Liver (tissue), 8 donors: ENCODE measurements at regions not wholly inside any gene's neighbourhood (a gene's known extent, or its start where the extent isn't known, plus 50 kb on each side); places are given as distances from the start of the nearest gene placed in this dataset.

Experiments used
- DNase-seq: peaks from one replicate; pipeline ENCODE4 v3.0.0-alpha.2; 2017; ENCODE audit warnings: low spot score
- H3K27ac ChIP-seq, 2 donors: one replicate each; pipeline ENCODE4 v1.7.0; 2013; ENCODE audit warnings: inconsistent platforms in 2 of 2, low read length in 2 of 2, control low read depth in 1 of 2, low read depth in 1 of 2, mild to moderate bottlenecking in 1 of 2
- H3K27me3 ChIP-seq, 4 donors: one replicate each; pipeline versions ENCODE4 v1.6.1 to v1.7.0; 2013; ENCODE audit warnings: low read length in 3 of 4, inconsistent platforms in 1 of 4, mild to moderate bottlenecking in 1 of 4, moderate library complexity in 1 of 4; ENCODE audit not compliant: control insufficient read depth in 4 of 4, insufficient read depth in 4 of 4
- H3K36me3 ChIP-seq, 4 donors: one replicate each; pipeline versions ENCODE4 v1.6.1 to v1.7.0; 2013; ENCODE audit warnings: low read length in 3 of 4, mild to moderate bottlenecking in 3 of 4, low read depth in 1 of 4, moderate library complexity in 1 of 4; ENCODE audit not compliant: control insufficient read depth in 4 of 4, insufficient read depth in 3 of 4
- H3K4me1 ChIP-seq, 4 donors: one replicate each; pipeline versions ENCODE4 v1.6.1 to v1.7.0; 2013; ENCODE audit warnings: low read length in 3 of 4, mild to moderate bottlenecking in 3 of 4, moderate library complexity in 1 of 4; ENCODE audit not compliant: control insufficient read depth in 4 of 4, insufficient read depth in 4 of 4
- H3K4me3 ChIP-seq, 3 donors: one replicate each; pipeline versions ENCODE4 v1.6.1 to v1.7.0; 2013; ENCODE audit warnings: low read length in 3 of 3, control low read depth in 1 of 3, low read depth in 1 of 3, mild to moderate bottlenecking in 1 of 3
- H3K9ac ChIP-seq, 2 donors: one replicate each; pipeline ENCODE4 v1.7.0; 2013; ENCODE audit warnings: low read length in 2 of 2, mild to moderate bottlenecking in 2 of 2, moderate library complexity in 2 of 2, control low read depth in 1 of 2, low read depth in 1 of 2
- H3K9me3 ChIP-seq, 4 donors: one replicate each; pipeline versions ENCODE4 v1.6.1 to v1.7.0; 2013; ENCODE audit warnings: low read length in 3 of 4; ENCODE audit not compliant: control insufficient read depth in 4 of 4
- EGR1 ChIP-seq, 2 donors: IDR thresholded peaks; 2 replicates each; pipeline ENCODE4 v1.6.1; 2016 to 2018; ENCODE audit warnings: antibody characterized with exemption in 2 of 2, low read depth in 2 of 2
- FOXA2 ChIP-seq: IDR thresholded peaks from 2 replicates; pipeline ENCODE4 v1.6.1; 2016; ENCODE audit warnings: antibody characterized with exemption
- GABPA ChIP-seq, 2 donors: IDR thresholded peaks in 1 of 2; conservative IDR thresholded peaks in 1 of 2; 2 replicates each; pipeline ENCODE4 v1.6.1; 2016; ENCODE audit warnings: antibody characterized with exemption in 2 of 2, mild to moderate bottlenecking in 1 of 2, moderate library complexity in 1 of 2
- HNF4A ChIP-seq, 2 donors: conservative IDR thresholded peaks; 2 replicates each; pipeline ENCODE4 v1.6.1; 2016; ENCODE audit warnings: antibody characterized with exemption in 2 of 2, mild to moderate bottlenecking in 2 of 2
- HNF4G ChIP-seq: IDR thresholded peaks from 2 replicates; pipeline ENCODE4 v1.6.1; 2016; ENCODE audit warnings: antibody characterized with exemption
- JUND ChIP-seq, 2 donors: IDR thresholded peaks; 2 replicates each; pipeline ENCODE4 v1.6.1; 2016; ENCODE audit warnings: antibody characterized with exemption in 2 of 2
- NR2F2 ChIP-seq: IDR thresholded peaks from 2 replicates; pipeline ENCODE4 v1.6.1; 2016; ENCODE audit warnings: antibody characterized with exemption
- RXRA ChIP-seq, 2 donors: IDR thresholded peaks; 2 replicates each; pipeline ENCODE4 v1.6.1; 2017 to 2018; ENCODE audit warnings: antibody characterized with exemption in 2 of 2, mild to moderate bottlenecking in 1 of 2
- TAF1 ChIP-seq: conservative IDR thresholded peaks from 2 replicates; pipeline ENCODE4 v1.6.1; 2016; ENCODE audit warnings: antibody characterized with exemption, mild to moderate bottlenecking
- YY1 ChIP-seq: IDR thresholded peaks from 2 replicates; pipeline ENCODE4 v1.6.1; 2016; ENCODE audit warnings: antibody characterized with exemption, mild to moderate bottlenecking
- WGBS: extraction: QIAGEN DNeasy Blood & Tissue Kit; methylation state at CpG from one replicate; pipeline ENCODE4 v1.1.7; 2013; 5-methylcytosine and 5-hydroxymethylcytosine counted together
- TF ChIP-seq, protein P1 (sequence below): IDR thresholded peaks from 2 replicates; pipeline ENCODE4 v1.6.1; 2016; ENCODE audit warnings: antibody characterized with exemption
- TF ChIP-seq, protein P2 (sequence below): IDR thresholded peaks from 2 replicates; pipeline ENCODE4 v1.6.1; 2016; ENCODE audit warnings: antibody characterized with exemption
- TF ChIP-seq, protein P3 (sequence below): fragments of 150-350 bp; IDR thresholded peaks from 2 replicates; pipeline ENCODE4 v1.5.1; 2017; ENCODE audit warnings: improper control_type of control experiment, low read depth, low read length; ENCODE audit not compliant: missing input control
- TF ChIP-seq, protein P4 (sequence below): IDR thresholded peaks from 2 replicates; pipeline ENCODE4 v1.6.1; 2016; ENCODE audit warnings: antibody characterized with exemption, mild to moderate bottlenecking
- donor health status: healthy.
- donor health status: healthy.
- donor health status: healthy.
- donor health status: healthy.
- donor health status: healthy.

DNA sequence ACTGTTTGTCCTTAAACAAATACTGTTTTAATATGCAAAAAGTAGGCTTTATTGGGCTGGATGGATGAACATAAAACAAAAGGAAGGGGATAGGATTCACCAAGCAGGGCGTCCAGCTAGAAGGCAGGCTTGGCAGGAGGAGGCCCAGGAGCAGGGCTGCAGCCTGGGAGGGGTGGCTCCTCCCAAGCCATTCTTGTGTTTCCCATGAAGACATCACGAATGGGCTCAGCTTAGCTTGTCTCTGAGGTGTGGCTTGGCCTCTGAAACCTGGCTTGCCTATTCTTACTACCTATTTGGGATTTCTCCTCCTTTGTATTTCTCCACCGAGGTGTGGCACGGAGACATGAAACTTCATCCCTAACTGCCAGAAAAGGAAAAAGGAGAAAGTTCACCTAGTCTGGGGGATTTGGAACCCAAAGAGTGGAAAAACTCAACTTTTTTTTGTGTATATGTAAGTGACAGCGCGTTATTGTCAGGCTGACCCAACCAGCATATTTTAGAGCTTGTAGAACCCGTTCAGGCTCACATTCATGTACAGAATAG lies 481.9 kb upstream of the SPRED2 start:
- TF ChIP-seq HNF4A (conservative IDR thresholded peaks at IDR 0.05) (no peak), HNF4G (no peak), TAF1 (no peak), RXRA (IDR thresholded peaks at IDR 0.05) (no peak), JUND (IDR thresholded peaks at IDR 0.05) (no peak), GABPA (IDR thresholded peaks at IDR 0.05 in 1 of 2, conservative IDR thresholded peaks at IDR 0.05 in 1 of 2) (no peak), NR2F2 (no peak), FOXA2 (no peak), YY1 (no peak)
- TF ChIP-seq, protein P1, sequence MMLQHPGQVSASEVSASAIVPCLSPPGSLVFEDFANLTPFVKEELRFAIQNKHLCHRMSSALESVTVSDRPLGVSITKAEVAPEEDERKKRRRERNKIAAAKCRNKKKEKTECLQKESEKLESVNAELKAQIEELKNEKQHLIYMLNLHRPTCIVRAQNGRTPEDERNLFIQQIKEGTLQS: no peak
- TF ChIP-seq, protein P2, sequence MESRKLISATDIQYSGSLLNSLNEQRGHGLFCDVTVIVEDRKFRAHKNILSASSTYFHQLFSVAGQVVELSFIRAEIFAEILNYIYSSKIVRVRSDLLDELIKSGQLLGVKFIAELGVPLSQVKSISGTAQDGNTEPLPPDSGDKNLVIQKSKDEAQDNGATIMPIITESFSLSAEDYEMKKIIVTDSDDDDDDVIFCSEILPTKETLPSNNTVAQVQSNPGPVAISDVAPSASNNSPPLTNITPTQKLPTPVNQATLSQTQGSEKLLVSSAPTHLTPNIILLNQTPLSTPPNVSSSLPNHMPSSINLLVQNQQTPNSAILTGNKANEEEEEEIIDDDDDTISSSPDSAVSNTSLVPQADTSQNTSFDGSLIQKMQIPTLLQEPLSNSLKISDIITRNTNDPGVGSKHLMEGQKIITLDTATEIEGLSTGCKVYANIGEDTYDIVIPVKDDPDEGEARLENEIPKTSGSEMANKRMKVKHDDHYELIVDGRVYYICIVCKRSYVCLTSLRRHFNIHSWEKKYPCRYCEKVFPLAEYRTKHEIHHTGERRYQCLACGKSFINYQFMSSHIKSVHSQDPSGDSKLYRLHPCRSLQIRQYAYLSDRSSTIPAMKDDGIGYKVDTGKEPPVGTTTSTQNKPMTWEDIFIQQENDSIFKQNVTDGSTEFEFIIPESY: no peak
- TF ChIP-seq, protein P3, sequence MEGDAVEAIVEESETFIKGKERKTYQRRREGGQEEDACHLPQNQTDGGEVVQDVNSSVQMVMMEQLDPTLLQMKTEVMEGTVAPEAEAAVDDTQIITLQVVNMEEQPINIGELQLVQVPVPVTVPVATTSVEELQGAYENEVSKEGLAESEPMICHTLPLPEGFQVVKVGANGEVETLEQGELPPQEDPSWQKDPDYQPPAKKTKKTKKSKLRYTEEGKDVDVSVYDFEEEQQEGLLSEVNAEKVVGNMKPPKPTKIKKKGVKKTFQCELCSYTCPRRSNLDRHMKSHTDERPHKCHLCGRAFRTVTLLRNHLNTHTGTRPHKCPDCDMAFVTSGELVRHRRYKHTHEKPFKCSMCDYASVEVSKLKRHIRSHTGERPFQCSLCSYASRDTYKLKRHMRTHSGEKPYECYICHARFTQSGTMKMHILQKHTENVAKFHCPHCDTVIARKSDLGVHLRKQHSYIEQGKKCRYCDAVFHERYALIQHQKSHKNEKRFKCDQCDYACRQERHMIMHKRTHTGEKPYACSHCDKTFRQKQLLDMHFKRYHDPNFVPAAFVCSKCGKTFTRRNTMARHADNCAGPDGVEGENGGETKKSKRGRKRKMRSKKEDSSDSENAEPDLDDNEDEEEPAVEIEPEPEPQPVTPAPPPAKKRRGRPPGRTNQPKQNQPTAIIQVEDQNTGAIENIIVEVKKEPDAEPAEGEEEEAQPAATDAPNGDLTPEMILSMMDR: no peak
- TF ChIP-seq, protein P4, sequence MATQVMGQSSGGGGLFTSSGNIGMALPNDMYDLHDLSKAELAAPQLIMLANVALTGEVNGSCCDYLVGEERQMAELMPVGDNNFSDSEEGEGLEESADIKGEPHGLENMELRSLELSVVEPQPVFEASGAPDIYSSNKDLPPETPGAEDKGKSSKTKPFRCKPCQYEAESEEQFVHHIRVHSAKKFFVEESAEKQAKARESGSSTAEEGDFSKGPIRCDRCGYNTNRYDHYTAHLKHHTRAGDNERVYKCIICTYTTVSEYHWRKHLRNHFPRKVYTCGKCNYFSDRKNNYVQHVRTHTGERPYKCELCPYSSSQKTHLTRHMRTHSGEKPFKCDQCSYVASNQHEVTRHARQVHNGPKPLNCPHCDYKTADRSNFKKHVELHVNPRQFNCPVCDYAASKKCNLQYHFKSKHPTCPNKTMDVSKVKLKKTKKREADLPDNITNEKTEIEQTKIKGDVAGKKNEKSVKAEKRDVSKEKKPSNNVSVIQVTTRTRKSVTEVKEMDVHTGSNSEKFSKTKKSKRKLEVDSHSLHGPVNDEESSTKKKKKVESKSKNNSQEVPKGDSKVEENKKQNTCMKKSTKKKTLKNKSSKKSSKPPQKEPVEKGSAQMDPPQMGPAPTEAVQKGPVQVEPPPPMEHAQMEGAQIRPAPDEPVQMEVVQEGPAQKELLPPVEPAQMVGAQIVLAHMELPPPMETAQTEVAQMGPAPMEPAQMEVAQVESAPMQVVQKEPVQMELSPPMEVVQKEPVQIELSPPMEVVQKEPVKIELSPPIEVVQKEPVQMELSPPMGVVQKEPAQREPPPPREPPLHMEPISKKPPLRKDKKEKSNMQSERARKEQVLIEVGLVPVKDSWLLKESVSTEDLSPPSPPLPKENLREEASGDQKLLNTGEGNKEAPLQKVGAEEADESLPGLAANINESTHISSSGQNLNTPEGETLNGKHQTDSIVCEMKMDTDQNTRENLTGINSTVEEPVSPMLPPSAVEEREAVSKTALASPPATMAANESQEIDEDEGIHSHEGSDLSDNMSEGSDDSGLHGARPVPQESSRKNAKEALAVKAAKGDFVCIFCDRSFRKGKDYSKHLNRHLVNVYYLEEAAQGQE: no peak
- no peak overlapping the region for H3K27ac ChIP-seq
- no peak overlapping the region for H3K4me3 ChIP-seq
- no peaks in the 10 kb centered on the region for H3K9me3 ChIP-seq
- H3K4me1 ChIP-seq: peaks cover 0 to 8% (median 5%) of the 10 kb centered on the region in 4 donors
- no peak overlapping the region for H3K9ac ChIP-seq
- no peaks in the 10 kb centered on the region for H3K36me3 ChIP-seq
- no peaks in the 10 kb centered on the region for H3K27me3 ChIP-seq
- WGBS: 90% methylated on average over 7 of the region's 7 CpGs
- no peak for DNase-seq

DNA sequence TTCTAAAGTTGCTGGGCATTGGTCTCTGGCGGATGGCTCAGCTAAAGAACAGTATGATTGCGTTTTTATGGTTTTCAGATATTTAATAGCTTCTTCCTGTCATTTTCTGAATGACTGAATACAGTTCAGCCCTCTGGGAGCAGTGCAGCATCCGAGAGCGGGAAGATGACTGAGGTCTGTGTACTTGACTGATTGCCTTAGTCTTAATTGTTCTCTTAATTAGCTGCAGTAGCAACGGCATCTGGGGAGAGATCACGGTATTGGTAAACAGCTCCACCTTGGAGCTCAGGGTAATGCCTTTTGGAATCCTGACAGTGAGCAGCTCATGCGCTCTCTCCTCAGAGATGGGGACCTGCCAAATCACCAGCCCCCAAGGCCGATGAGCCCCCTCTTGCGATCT lies 481.4 kb upstream of the SPRED2 start:
- Histone ChIP-seq H3K27ac (no peak overlapping the region), H3K9ac (no peak overlapping the region), H3K36me3 (no peaks in the 10 kb centered on the region), H3K27me3 (no peaks in the 10 kb centered on the region), H3K4me1 (peaks cover 0 to 6% (median 4%) of the 10 kb centered on the region in 4 donors), H3K9me3 (no peaks in the 10 kb centered on the region), H3K4me3 (no peak overlapping the region)
- no peak for DNase-seq
- TF ChIP-seq RXRA (IDR thresholded peaks at IDR 0.05) (no peak), HNF4G (no peak), JUND (IDR thresholded peaks at IDR 0.05) (no peak), EGR1 (IDR thresholded peaks at IDR 0.05; ENCODE audit: low read depth in 2 of 2) (no peak)
- TF ChIP-seq, protein P4: no peak
- TF ChIP-seq, protein P2: no peak
- 85% methylated on average over 9 of the region's 9 CpGs for WGBS
